GM21360 (cell line): ENCODE measurements at regions not wholly inside any gene's neighbourhood (a gene's known extent, or its start where the extent isn't known, plus 50 kb on each side); places are given as distances from the start of the nearest gene placed in this dataset.

ENCODE experiments used
- ATAC-seq: cut with Tn5 transposase; IDR thresholded peaks from one replicate; pipeline ENCODE4 v1.9.1; 2021; ENCODE audit warnings: mild to moderate bottlenecking, moderate library complexity; ENCODE audit not compliant: unreplicated experiment

GRCh38 chr10:105494303-105494702 lies 853.2 kb downstream of the SORCS3 start:
- ATAC-seq: no peak

GRCh38 chr10:105473170-105473569 lies 832.1 kb downstream of the SORCS3 start:
- no peak for ATAC-seq

GRCh38 chr10:105468759-105469158 lies 827.7 kb downstream of the SORCS3 start:
- ATAC-seq: no peak

- ATAC-seq: no peak
Observed at GRCh38 chr10:105466521-105466920, 825.4 kb downstream of the SORCS3 start.

GRCh38 chr10:105434970-105435369 lies 793.9 kb downstream of the SORCS3 start:
- no peak for ATAC-seq

- ATAC-seq: no peak
Observed at GRCh38 chr10:105413997-105414396, 772.9 kb downstream of the SORCS3 start.

- ATAC-seq: no peak
Observed at GRCh38 chr10:105409370-105409769, 768.3 kb downstream of the SORCS3 start.

- no peak for ATAC-seq
Observed at GRCh38 chr10:105406488-105406887, 765.4 kb downstream of the SORCS3 start.

- ATAC-seq: no peak
Observed at GRCh38 chr10:105398202-105398601, 757.1 kb downstream of the SORCS3 start.

GRCh38 chr10:105391670-105392351 lies 750.7 kb downstream of the SORCS3 start:
- ATAC-seq: no peak

- ATAC-seq: no peak
Observed at GRCh38 chr10:105387971-105388370, 746.9 kb downstream of the SORCS3 start.

- ATAC-seq: no peak
Observed at GRCh38 chr10:105383978-105384377, 742.9 kb downstream of the SORCS3 start.

GRCh38 chr10:105370692-105371091 lies 729.6 kb downstream of the SORCS3 start:
- no peak for ATAC-seq

- ATAC-seq: no peak
Observed at GRCh38 chr10:105359708-105360107, 718.6 kb downstream of the SORCS3 start.

GRCh38 chr10:105358911-105359310 lies 717.8 kb downstream of the SORCS3 start:
- no peak for ATAC-seq

- no peak for ATAC-seq
Observed at GRCh38 chr10:105356626-105357025, 715.5 kb downstream of the SORCS3 start.

GRCh38 chr10:105354010-105354409 lies 712.9 kb downstream of the SORCS3 start:
- ATAC-seq: no peak

GRCh38 chr10:105352827-105353226 lies 711.7 kb downstream of the SORCS3 start:
- no peak for ATAC-seq

- ATAC-seq: no peak
Observed at GRCh38 chr10:105352281-105352680, 711.2 kb downstream of the SORCS3 start.

GRCh38 chr10:105351187-105351586 lies 710.1 kb downstream of the SORCS3 start:
- ATAC-seq: no peak

GRCh38 chr10:105347487-105347886 lies 706.4 kb downstream of the SORCS3 start:
- no peak for ATAC-seq

GRCh38 chr10:105342606-105343005 lies 701.5 kb downstream of the SORCS3 start:
- no peak for ATAC-seq

- no peak for ATAC-seq
Observed at GRCh38 chr10:105339669-105340068, 698.6 kb downstream of the SORCS3 start.
